ENCODE measurements at regions not wholly inside any gene's neighbourhood (a gene's known extent, or its start where the extent isn't known, plus 50 kb on each side); places are given as distances from the start of the nearest gene placed in this dataset.

- no peak for TF ChIP-seq YY1 (IDR thresholded peaks at IDR 0.05; ENCODE audit: insufficient read depth, insufficient read length)
- no peak for TF ChIP-seq ZNF274 (IDR thresholded peaks at IDR 0.05; ENCODE audit: low read depth, low read length)
- no peak for TF ChIP-seq SUZ12 (IDR thresholded peaks at IDR 0.05; ENCODE audit: extremely low read depth, insufficient read depth, insufficient read length)
Observed at GRCh38 chr12:115190010-115190770, 506.2 kb upstream of the TBX3 start.

Measured in NT2/D1 (cell line).